Mammary epithelial cell (primary cell): ENCODE measurements at regions not wholly inside any gene's neighbourhood (a gene's known extent, or its start where the extent isn't known, plus 50 kb on each side); places are given as distances from the start of the nearest gene placed in this dataset.

Experiments used
- EZH2 ChIP-seq: IDR thresholded peaks from 2 replicates; pipeline ENCODE4 v1.6.1; 2012; ENCODE audit warnings: low read length, inconsistent platforms, borderline replicate concordance
- TF ChIP-seq, protein P1 (sequence below), 2 donors: IDR thresholded peaks in 1 of 2; conservative IDR thresholded peaks in 1 of 2; 2 replicates each; pipeline ENCODE4 v1.5.1; 2011 to 2012; ENCODE audit warnings: inconsistent platforms in 2 of 2, low read length in 2 of 2, mild to moderate bottlenecking in 2 of 2, control low read depth in 1 of 2, low read depth in 1 of 2; ENCODE audit not compliant: insufficient read depth in 1 of 2; ENCODE audit errors: extremely low read depth in 1 of 2

DNA sequence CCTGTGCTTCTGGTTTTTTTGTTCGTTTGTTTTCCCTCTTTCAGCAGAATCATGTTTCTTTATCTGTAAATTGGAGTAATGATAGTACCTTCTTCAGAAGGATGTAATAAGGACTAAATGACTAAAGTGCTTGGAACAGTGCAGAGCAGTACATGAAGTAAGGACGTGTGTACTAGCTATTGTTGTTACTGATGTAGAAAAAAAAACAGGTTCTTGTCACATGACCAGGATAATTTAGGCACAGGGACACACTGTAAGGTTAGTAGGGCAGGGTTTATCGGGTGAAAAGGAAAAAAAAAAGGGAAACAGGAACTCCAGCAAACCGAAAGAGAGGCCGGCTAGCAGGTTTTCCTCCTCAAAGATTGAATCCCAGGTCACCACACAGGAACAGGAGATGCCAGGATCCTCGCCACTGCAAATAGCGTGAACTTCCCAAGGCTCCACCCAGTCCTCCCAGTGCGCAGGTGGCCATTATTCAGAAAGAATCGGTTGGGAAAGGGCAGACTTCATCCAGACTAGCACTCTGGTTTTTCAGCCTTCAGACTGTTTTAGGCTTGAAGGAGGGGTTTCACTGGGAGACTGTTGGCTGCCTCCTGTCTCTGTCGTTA is 63.8 kb upstream of the PRRC2C start:
- TF ChIP-seq, protein P1, sequence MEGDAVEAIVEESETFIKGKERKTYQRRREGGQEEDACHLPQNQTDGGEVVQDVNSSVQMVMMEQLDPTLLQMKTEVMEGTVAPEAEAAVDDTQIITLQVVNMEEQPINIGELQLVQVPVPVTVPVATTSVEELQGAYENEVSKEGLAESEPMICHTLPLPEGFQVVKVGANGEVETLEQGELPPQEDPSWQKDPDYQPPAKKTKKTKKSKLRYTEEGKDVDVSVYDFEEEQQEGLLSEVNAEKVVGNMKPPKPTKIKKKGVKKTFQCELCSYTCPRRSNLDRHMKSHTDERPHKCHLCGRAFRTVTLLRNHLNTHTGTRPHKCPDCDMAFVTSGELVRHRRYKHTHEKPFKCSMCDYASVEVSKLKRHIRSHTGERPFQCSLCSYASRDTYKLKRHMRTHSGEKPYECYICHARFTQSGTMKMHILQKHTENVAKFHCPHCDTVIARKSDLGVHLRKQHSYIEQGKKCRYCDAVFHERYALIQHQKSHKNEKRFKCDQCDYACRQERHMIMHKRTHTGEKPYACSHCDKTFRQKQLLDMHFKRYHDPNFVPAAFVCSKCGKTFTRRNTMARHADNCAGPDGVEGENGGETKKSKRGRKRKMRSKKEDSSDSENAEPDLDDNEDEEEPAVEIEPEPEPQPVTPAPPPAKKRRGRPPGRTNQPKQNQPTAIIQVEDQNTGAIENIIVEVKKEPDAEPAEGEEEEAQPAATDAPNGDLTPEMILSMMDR (conservative IDR thresholded peaks at IDR 0.05 in 1 of 2, IDR thresholded peaks at IDR 0.05 in 1 of 2; ENCODE audit: extremely low read depth in 1 of 2, insufficient read depth in 1 of 2, low read depth in 1 of 2, low read length in 2 of 2): no peak
- no peak for TF ChIP-seq EZH2
